ENCODE measurements at regions not wholly inside any gene's neighbourhood (a gene's known extent, or its start where the extent isn't known, plus 50 kb on each side); places are given as distances from the start of the nearest gene placed in this dataset.
"Not testable (repeated sequence)": the region's sequence is repeated elsewhere in the genome, so short reads cannot be mapped to it uniquely, and the experiment has no call there.

GRCh38 chr7:56479748-56480147 is 363.5 kb upstream of the NUPR2 start:
- H3K27ac Mint-ChIP-seq = no peak overlapping the region
- no peak overlapping the region for H3K4me3 Mint-ChIP-seq
- H3K9me3 ChIP-seq (ENCODE audit: low read length) = peaks cover 5% of the 10 kb centered on the region
- no peaks in the 10 kb centered on the region for H3K27me3 Mint-ChIP-seq
- DNase-seq = no peak
- no peak overlapping the region for H3K27ac ChIP-seq (ENCODE audit: low read depth, low read length)
- no peaks in the 10 kb centered on the region for H3K27me3 ChIP-seq (ENCODE audit: insufficient read depth, low read length, poor library complexity, severe bottlenecking)
- H3K9me3 Mint-ChIP-seq = peaks cover 28 to 81% (median 55%) of the 10 kb centered on the region in 5 donors
- no peaks in the 10 kb centered on the region for H3K36me3 ChIP-seq (ENCODE audit: insufficient read depth, low read length)
- ChIA-PET CTCF (no interaction called here), POLR2A (no interaction called here)
- H3K4me1 Mint-ChIP-seq = no peaks in the 10 kb centered on the region
- H3K4me1 ChIP-seq (ENCODE audit: insufficient read depth, low read length) = no peaks in the 10 kb centered on the region
- peaks cover 0 to 4% (median 0%) of the 10 kb centered on the region in 3 donors for H3K36me3 Mint-ChIP-seq
- no peak overlapping the region for H3K4me3 ChIP-seq (ENCODE audit: low read length)

GRCh38 chr7:56479136-56479535 is 362.9 kb upstream of the NUPR2 start:
- peaks cover 0 to 4% (median 0%) of the 10 kb centered on the region in 3 donors for H3K36me3 Mint-ChIP-seq
- no peak overlapping the region for H3K4me3 Mint-ChIP-seq
- DNase-seq = no peak
- no peaks in the 10 kb centered on the region for H3K27me3 Mint-ChIP-seq
- Histone ChIP-seq H3K27ac (ENCODE audit: low read depth, low read length) (no peak overlapping the region), H3K9me3 (ENCODE audit: low read length) (peaks cover 5% of the 10 kb centered on the region), H3K4me3 (ENCODE audit: low read length) (no peak overlapping the region), H3K36me3 (ENCODE audit: insufficient read depth, low read length) (no peaks in the 10 kb centered on the region), H3K4me1 (ENCODE audit: insufficient read depth, low read length) (no peaks in the 10 kb centered on the region), H3K27me3 (ENCODE audit: insufficient read depth, low read length, poor library complexity, severe bottlenecking) (no peaks in the 10 kb centered on the region)
- H3K9me3 Mint-ChIP-seq = peaks cover 28 to 81% (median 57%) of the 10 kb centered on the region in 5 donors
- POLR2A ChIA-PET = no interaction called here
- no peaks in the 10 kb centered on the region for H3K4me1 Mint-ChIP-seq
- CTCF ChIA-PET = no interaction called here
- no peak overlapping the region for H3K27ac Mint-ChIP-seq

- POLR2A ChIA-PET = no interaction called here
- DNase-seq = no peak
- Mint-ChIP-seq H3K27ac (no peak overlapping the region), H3K4me1 (no peaks in the 10 kb centered on the region), H3K4me3 (no peak overlapping the region), H3K27me3 (no peaks in the 10 kb centered on the region), H3K9me3 (peaks cover 27 to 90% (median 66%) of the 10 kb centered on the region in 5 donors), H3K36me3 (peaks cover 0 to 9% (median 1%) of the 10 kb centered on the region in 3 donors)
- H3K4me3 ChIP-seq (ENCODE audit: low read length) = no peak overlapping the region
- peaks cover 18% of the 10 kb centered on the region for H3K9me3 ChIP-seq (ENCODE audit: low read length)
- CTCF ChIA-PET = no interaction called here
- no peaks in the 10 kb centered on the region for H3K36me3 ChIP-seq (ENCODE audit: insufficient read depth, low read length)
- H3K27ac ChIP-seq (ENCODE audit: low read depth, low read length) = no peak overlapping the region
- no peaks in the 10 kb centered on the region for H3K4me1 ChIP-seq (ENCODE audit: insufficient read depth, low read length)
- no peaks in the 10 kb centered on the region for H3K27me3 ChIP-seq (ENCODE audit: insufficient read depth, low read length, poor library complexity, severe bottlenecking)
These were observed 358.1 kb upstream of the NUPR2 start for GRCh38 chr7:56474271-56474670.

GRCh38 chr7:56471811-56472210 is 355.6 kb upstream of the NUPR2 start:
- ChIA-PET CTCF (no interaction called here), POLR2A (no interaction called here)
- Histone ChIP-seq H3K4me1 (ENCODE audit: insufficient read depth, low read length) (no peaks in the 10 kb centered on the region), H3K36me3 (ENCODE audit: insufficient read depth, low read length) (no peaks in the 10 kb centered on the region), H3K27ac (ENCODE audit: low read depth, low read length) (no peak overlapping the region), H3K27me3 (ENCODE audit: insufficient read depth, low read length, poor library complexity, severe bottlenecking) (no peaks in the 10 kb centered on the region), H3K9me3 (ENCODE audit: low read length) (peaks cover 27% of the 10 kb centered on the region), H3K4me3 (ENCODE audit: low read length) (no peak overlapping the region)
- DNase-seq = no peak
- H3K27ac Mint-ChIP-seq = no peak overlapping the region
- H3K4me3 Mint-ChIP-seq = no peak overlapping the region
- H3K36me3 Mint-ChIP-seq = peaks cover 0 to 8% (median 1%) of the 10 kb centered on the region in 3 donors
- H3K4me1 Mint-ChIP-seq = no peaks in the 10 kb centered on the region
- no peaks in the 10 kb centered on the region for H3K27me3 Mint-ChIP-seq
- peaks cover 25 to 89% (median 70%) of the 10 kb centered on the region in 5 donors for H3K9me3 Mint-ChIP-seq

DNA sequence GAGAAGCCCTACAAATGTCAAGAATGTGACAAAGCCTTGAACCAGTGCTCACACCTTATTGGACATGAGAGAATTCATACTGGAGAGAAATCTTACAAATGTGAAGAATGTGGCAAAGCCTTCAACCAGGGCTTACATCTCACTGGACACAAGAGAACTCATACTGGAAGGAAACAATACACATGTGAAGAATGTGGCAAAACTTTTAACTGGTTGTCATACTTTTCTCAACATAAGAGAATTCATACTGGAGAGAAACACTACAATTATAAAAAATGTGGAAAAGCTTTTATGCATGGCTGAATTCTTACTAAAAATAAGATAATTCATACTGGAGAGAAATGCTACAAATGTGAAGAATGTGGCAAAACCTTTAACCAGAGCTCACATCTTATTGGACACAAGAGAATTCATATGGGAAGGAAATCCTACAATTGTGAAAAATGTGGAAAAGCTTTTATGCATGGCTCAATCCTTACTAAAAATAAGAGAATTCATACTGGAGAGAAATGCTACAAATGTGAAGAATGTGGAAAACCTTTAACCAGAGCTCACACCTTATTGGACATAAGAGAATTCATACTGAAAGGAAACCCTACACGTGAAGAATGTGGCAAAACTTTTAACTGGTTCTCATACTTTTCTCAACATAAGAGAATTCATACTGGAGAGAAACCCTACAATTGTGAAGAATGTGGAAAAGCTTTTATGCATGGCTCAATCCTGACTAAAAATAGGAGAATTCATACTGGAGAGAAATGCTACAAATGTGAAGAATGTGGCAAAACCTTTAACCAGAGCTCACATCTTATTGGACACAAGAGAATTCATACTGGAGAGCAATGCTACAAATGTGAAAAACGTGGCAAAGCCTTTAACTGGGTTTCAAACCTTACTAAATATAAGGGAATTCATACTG is 350.6 kb upstream of the NUPR2 start:
- POLR2A ChIA-PET; H3K4me1 ChIP-seq (ENCODE audit: insufficient read depth, low read length); H3K27me3 Mint-ChIP-seq; H3K4me3 Mint-ChIP-seq; H3K27ac ChIP-seq (ENCODE audit: low read depth, low read length); H3K36me3 Mint-ChIP-seq; DNase-seq; H3K4me3 ChIP-seq (ENCODE audit: low read length); H3K27me3 ChIP-seq (ENCODE audit: insufficient read depth, low read length, poor library complexity, severe bottlenecking); H3K4me1 Mint-ChIP-seq; H3K36me3 ChIP-seq (ENCODE audit: insufficient read depth, low read length); H3K27ac Mint-ChIP-seq; CTCF ChIA-PET: not testable (repeated sequence)
- H3K9me3 ChIP-seq (ENCODE audit: low read length) = peaks cover 40% of the 10 kb centered on the region
- H3K9me3 Mint-ChIP-seq = peaks cover 54 to 95% (median 84%) of the 10 kb centered on the region in 5 donors

GRCh38 chr7:56449762-56450161 is 333.5 kb upstream of the NUPR2 start:
- no peaks in the 10 kb centered on the region for H3K27me3 Mint-ChIP-seq
- H3K27ac Mint-ChIP-seq = no peak overlapping the region
- no peaks in the 10 kb centered on the region for H3K27me3 ChIP-seq (ENCODE audit: insufficient read depth, low read length, poor library complexity, severe bottlenecking)
- no peaks in the 10 kb centered on the region for H3K36me3 ChIP-seq (ENCODE audit: insufficient read depth, low read length)
- no peaks in the 10 kb centered on the region for H3K36me3 Mint-ChIP-seq
- no peak overlapping the region for H3K4me3 Mint-ChIP-seq
- peaks cover 22 to 60% (median 54%) of the 10 kb centered on the region in 5 donors for H3K9me3 Mint-ChIP-seq
- ChIA-PET CTCF (no interaction called here), POLR2A (no interaction called here)
- H3K9me3 ChIP-seq (ENCODE audit: low read length) = no peaks in the 10 kb centered on the region
- DNase-seq = no peak
- no peak overlapping the region for H3K4me3 ChIP-seq (ENCODE audit: low read length)
- H3K27ac ChIP-seq (ENCODE audit: low read depth, low read length) = no peak overlapping the region
- peaks cover 0 to 1% (median 0%) of the 10 kb centered on the region in 3 donors for H3K4me1 Mint-ChIP-seq
- no peaks in the 10 kb centered on the region for H3K4me1 ChIP-seq (ENCODE audit: insufficient read depth, low read length)

GRCh38 chr7:56447864-56448693 is 331.9 kb upstream of the NUPR2 start:
- peaks cover 0 to 1% (median 0%) of the 10 kb centered on the region in 3 donors for H3K4me1 Mint-ChIP-seq
- Histone ChIP-seq H3K36me3 (ENCODE audit: insufficient read depth, low read length) (no peaks in the 10 kb centered on the region), H3K9me3 (ENCODE audit: low read length) (no peaks in the 10 kb centered on the region), H3K27me3 (ENCODE audit: insufficient read depth, low read length, poor library complexity, severe bottlenecking) (no peaks in the 10 kb centered on the region), H3K4me1 (ENCODE audit: insufficient read depth, low read length) (no peaks in the 10 kb centered on the region), H3K4me3 (ENCODE audit: low read length) (no peak overlapping the region), H3K27ac (ENCODE audit: low read depth, low read length) (no peak overlapping the region)
- H3K27ac Mint-ChIP-seq = no peak overlapping the region
- peaks cover 24 to 56% (median 48%) of the 10 kb centered on the region in 5 donors for H3K9me3 Mint-ChIP-seq
- no peaks in the 10 kb centered on the region for H3K27me3 Mint-ChIP-seq
- no peak for DNase-seq
- CTCF ChIA-PET = no interaction called here
- H3K4me3 Mint-ChIP-seq = no peak overlapping the region
- POLR2A ChIA-PET = no interaction called here
- H3K36me3 Mint-ChIP-seq = no peaks in the 10 kb centered on the region

GRCh38 chr7:56420528-56420927 is 304.3 kb upstream of the NUPR2 start:
- CTCF ChIA-PET; H3K36me3 Mint-ChIP-seq; DNase-seq; H3K9me3 ChIP-seq (ENCODE audit: low read length); H3K27ac Mint-ChIP-seq; H3K4me3 ChIP-seq (ENCODE audit: low read length); H3K4me3 Mint-ChIP-seq; H3K4me1 Mint-ChIP-seq; POLR2A ChIA-PET; H3K27me3 ChIP-seq (ENCODE audit: insufficient read depth, low read length, poor library complexity, severe bottlenecking); H3K27me3 Mint-ChIP-seq; H3K4me1 ChIP-seq (ENCODE audit: insufficient read depth, low read length); H3K36me3 ChIP-seq (ENCODE audit: insufficient read depth, low read length); H3K27ac ChIP-seq (ENCODE audit: low read depth, low read length): not testable (repeated sequence)
- peaks cover 5 to 23% (median 6%) of the 10 kb centered on the region in 5 donors for H3K9me3 Mint-ChIP-seq
